COR-L47 (cell line): ENCODE measurements at regions not wholly inside any gene's neighbourhood (a gene's known extent, or its start where the extent isn't known, plus 50 kb on each side); places are given as distances from the start of the nearest gene placed in this dataset.

Experiments used
- DNase-seq: peaks from one replicate; lab custom pipeline; 2025; lab: John Stamatoyannopoulos, UW

- DNase-seq, result no peak
These were observed 114.8 kb upstream of the PKDCC start for GRCh38 chr2:41933046-41933420.

- DNase-seq, result no peak
These were observed 114.1 kb upstream of the PKDCC start for GRCh38 chr2:41933585-41934320.

- DNase-seq, result no peak
These were observed 113.4 kb upstream of the PKDCC start for GRCh38 chr2:41934329-41934958.

GRCh38 chr2:41935002-41935401, 112.8 kb upstream of the PKDCC start:
- DNase-seq, result no peak

GRCh38 chr2:41935825-41936224, 112.0 kb upstream of the PKDCC start:
- DNase-seq, result no peak

GRCh38 chr2:41936771-41937463, 110.9 kb upstream of the PKDCC start:
- DNase-seq, result no peak

GRCh38 chr2:41937464-41937906, 110.3 kb upstream of the PKDCC start:
- no peak for DNase-seq

- DNase-seq, result no peak
These were observed 109.7 kb upstream of the PKDCC start for GRCh38 chr2:41937921-41938708.

GRCh38 chr2:41940060-41940744, 107.6 kb upstream of the PKDCC start:
- DNase-seq, result no peak

- no peak for DNase-seq
These were observed 107.1 kb upstream of the PKDCC start for GRCh38 chr2:41940745-41941063.

GRCh38 chr2:41941831-41942230, 106.0 kb upstream of the PKDCC start:
- no peak for DNase-seq

- no peak for DNase-seq
These were observed 105.5 kb upstream of the PKDCC start for GRCh38 chr2:41942278-41942677.

GRCh38 chr2:41943159-41943558, 104.7 kb upstream of the PKDCC start:
- no peak for DNase-seq

- DNase-seq, result no peak
These were observed 103.5 kb upstream of the PKDCC start for GRCh38 chr2:41944220-41944880.

GRCh38 chr2:41947701-41948396, 100.0 kb upstream of the PKDCC start:
- no peak for DNase-seq

GRCh38 chr2:41948397-41948763, 99.4 kb upstream of the PKDCC start:
- no peak for DNase-seq

GRCh38 chr2:41949091-41949882, 98.5 kb upstream of the PKDCC start:
- DNase-seq, result no peak

GRCh38 chr2:41949883-41950665, 97.7 kb upstream of the PKDCC start:
- DNase-seq, result no peak

GRCh38 chr2:41950666-41950960, 97.2 kb upstream of the PKDCC start:
- no peak for DNase-seq
